Endodermal cell (in vitro differentiated cells): ENCODE measurements at regions not wholly inside any gene's neighbourhood (a gene's known extent, or its start where the extent isn't known, plus 50 kb on each side); places are given as distances from the start of the nearest gene placed in this dataset.

ENCODE experiments used
- DNase-seq: peaks from one replicate; pipeline ENCODE4 v3.0.0-alpha.2; 2017
- H3K27ac ChIP-seq: 2 replicates; pipeline ENCODE4 v1.5.1; 2013; ENCODE audit warnings: mild to moderate bottlenecking, low read depth, low read length, moderate library complexity
- H3K27me3 ChIP-seq: 2 replicates; pipeline ENCODE4 v1.6.1; 2013; ENCODE audit warnings: mild to moderate bottlenecking, low read length, moderate library complexity; ENCODE audit not compliant: insufficient read depth, control insufficient read depth, poor library complexity, severe bottlenecking
- H3K36me3 ChIP-seq: 2 replicates; pipeline ENCODE4 v1.7.0; 2013; ENCODE audit warnings: mild to moderate bottlenecking, low read length, moderate library complexity; ENCODE audit not compliant: control insufficient read depth, insufficient read depth
- H3K4me1 ChIP-seq: one replicate; pipeline ENCODE4 v1.7.0; 2013; ENCODE audit warnings: low read length; ENCODE audit not compliant: control insufficient read depth, insufficient read depth
- H3K4me3 ChIP-seq: 2 replicates; pipeline ENCODE4 v1.5.1; 2013; ENCODE audit warnings: mild to moderate bottlenecking, low read length, moderate library complexity
- H3K9ac ChIP-seq: 2 replicates; pipeline ENCODE4 v1.6.1; 2013; ENCODE audit warnings: mild to moderate bottlenecking, low read length, moderate library complexity; ENCODE audit not compliant: poor library complexity, severe bottlenecking; ENCODE audit errors: extremely low read depth
- H3K9me3 ChIP-seq: 2 replicates; pipeline ENCODE4 v1.6.1; 2013; ENCODE audit warnings: mild to moderate bottlenecking, low read length, moderate library complexity; ENCODE audit not compliant: control insufficient read depth
- H3K27ac Mint-ChIP-seq: 2 replicates; pipeline ENCODE4 v1.8.0; 2020; ENCODE audit warnings: mixed read lengths
- H3K27me3 Mint-ChIP-seq: 2 replicates; pipeline ENCODE4 v1.8.0; 2021; ENCODE audit warnings: mild to moderate bottlenecking, mixed read lengths; ENCODE audit not compliant: insufficient read depth
- H3K36me3 Mint-ChIP-seq: 2 replicates; pipeline ENCODE4 v1.8.0; 2020; ENCODE audit warnings: low read depth, mixed read lengths
- H3K4me1 Mint-ChIP-seq: 2 replicates; pipeline ENCODE4 v1.8.0; 2020; ENCODE audit warnings: mixed read lengths
- H3K4me3 Mint-ChIP-seq: 2 replicates; pipeline ENCODE4 v1.8.0; 2020; ENCODE audit warnings: mild to moderate bottlenecking, moderate library complexity, mixed read lengths
- H3K9me3 Mint-ChIP-seq: 2 replicates; pipeline ENCODE4 v1.8.0; 2020; ENCODE audit warnings: mild to moderate bottlenecking, mixed read lengths
- CTCF ChIP-seq: fragments of 200-600 bp; sonication (generic); conservative IDR thresholded peaks from 2 replicates; pipeline ENCODE4 v1.5.0; 2021; ENCODE audit warnings: antibody characterized with exemption, mild to moderate bottlenecking
- WGBS, 2 experiments: methylation state at CpG; one replicate each; pipeline versions ENCODE4 v1.1.5 to v1.1.7; 2013; ENCODE audit warnings: missing lambda C conversion rate in 2 of 2, mixed read lengths in 1 of 2; ENCODE audit not compliant: insufficient coverage in 1 of 2, insufficient read length in 1 of 2; 5-methylcytosine and 5-hydroxymethylcytosine counted together

- no peak overlapping the region for H3K27ac Mint-ChIP-seq
- no peak overlapping the region for H3K9ac ChIP-seq
Measured at GRCh38 chr3:26428992-26429391, 193.6 kb upstream of the LRRC3B start.

GRCh38 chr3:26437678-26438077 lies 184.9 kb upstream of the LRRC3B start:
- 90 to 97% methylated on average over 3 to 4 of the region's 4 CpGs for WGBS, 2 experiments
- Histone ChIP-seq H3K4me1 (no peaks in the 10 kb centered on the region), H3K36me3 (no peaks in the 10 kb centered on the region), H3K27me3 (no peaks in the 10 kb centered on the region), H3K9ac (no peak overlapping the region), H3K9me3 (no peaks in the 10 kb centered on the region), H3K27ac (no peak overlapping the region), H3K4me3 (no peak overlapping the region)
- TF ChIP-seq CTCF: no peak
- H3K36me3 Mint-ChIP-seq: no peaks in the 10 kb centered on the region
- H3K27ac Mint-ChIP-seq: no peak overlapping the region
- H3K4me1 Mint-ChIP-seq: peaks cover 4% of the 10 kb centered on the region
- no peak overlapping the region for H3K4me3 Mint-ChIP-seq
- no peak for DNase-seq
- no peaks in the 10 kb centered on the region for H3K27me3 Mint-ChIP-seq
- H3K9me3 Mint-ChIP-seq: peaks cover 4% of the 10 kb centered on the region

More at GRCh38 chr3:26428992-26429391, 193.6 kb upstream of the LRRC3B start:
- 100% methylated on average over 1 of the region's 2 CpGs; no CpG with 5 or more reads in 1 of the 2 experiments for WGBS, 2 experiments
- Mint-ChIP-seq H3K4me3 (no peak overlapping the region), H3K27me3 (no peaks in the 10 kb centered on the region), H3K36me3 (no peaks in the 10 kb centered on the region), H3K9me3 (no peaks in the 10 kb centered on the region), H3K4me1 (no peaks in the 10 kb centered on the region)
- no peaks in the 10 kb centered on the region for H3K4me1 ChIP-seq
- H3K27ac ChIP-seq: no peak overlapping the region
- H3K27me3 ChIP-seq: no peaks in the 10 kb centered on the region
- no peak for DNase-seq
- H3K9me3 ChIP-seq: no peaks in the 10 kb centered on the region
- no peak for TF ChIP-seq CTCF
- no peaks in the 10 kb centered on the region for H3K36me3 ChIP-seq
- H3K4me3 ChIP-seq: no peak overlapping the region

GRCh38 chr3:26438325-26438940 lies 184.1 kb upstream of the LRRC3B start:
- H3K9me3 Mint-ChIP-seq: peaks cover 4% of the 10 kb centered on the region
- no peak overlapping the region for H3K4me3 ChIP-seq
- H3K9me3 ChIP-seq: no peaks in the 10 kb centered on the region
- H3K27ac ChIP-seq: no peak overlapping the region
- H3K9ac ChIP-seq: no peak overlapping the region
- DNase-seq: no peak
- H3K4me1 Mint-ChIP-seq: peaks cover 4% of the 10 kb centered on the region
- H3K27ac Mint-ChIP-seq: peak overlapping the region; percentile 9
- no peaks in the 10 kb centered on the region for H3K27me3 Mint-ChIP-seq
- H3K36me3 ChIP-seq: no peaks in the 10 kb centered on the region
- H3K27me3 ChIP-seq: no peaks in the 10 kb centered on the region
- H3K4me3 Mint-ChIP-seq: no peak overlapping the region
- no peaks in the 10 kb centered on the region for H3K4me1 ChIP-seq
- WGBS, 2 experiments: 80 to 92% methylated on average over 1 to 4 of the region's 4 CpGs
- no peak for TF ChIP-seq CTCF
- H3K36me3 Mint-ChIP-seq: no peaks in the 10 kb centered on the region
